ENCODE measurements at regions not wholly inside any gene's neighbourhood (a gene's known extent, or its start where the extent isn't known, plus 50 kb on each side); places are given as distances from the start of the nearest gene placed in this dataset.
"Not testable (repeated sequence)": the region's sequence is repeated elsewhere in the genome, so short reads cannot be mapped to it uniquely, and the experiment has no call there.

DNA sequence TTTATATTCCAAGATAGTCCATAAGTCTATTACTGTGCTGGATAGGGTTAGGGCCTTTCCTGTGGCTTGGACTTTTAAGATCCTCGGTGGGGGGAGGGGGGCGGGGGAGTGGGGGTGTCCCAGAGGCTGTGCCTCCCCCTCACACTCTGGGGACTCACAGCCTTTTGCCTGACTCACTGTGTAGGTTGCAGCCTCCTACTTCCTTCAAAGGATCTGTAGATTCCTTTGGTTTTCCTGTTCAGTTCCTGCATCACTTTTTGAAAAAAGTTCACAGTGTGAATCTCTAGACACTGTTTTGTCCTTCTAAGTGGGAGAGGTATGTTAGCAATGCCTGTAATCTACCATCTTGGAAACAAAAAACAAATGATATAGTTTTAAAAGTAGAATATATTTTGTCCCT, 999.9 kb downstream of the GLUD2 start:
- DNase-seq (ENCODE audit: low read depth): no peak

DNA sequence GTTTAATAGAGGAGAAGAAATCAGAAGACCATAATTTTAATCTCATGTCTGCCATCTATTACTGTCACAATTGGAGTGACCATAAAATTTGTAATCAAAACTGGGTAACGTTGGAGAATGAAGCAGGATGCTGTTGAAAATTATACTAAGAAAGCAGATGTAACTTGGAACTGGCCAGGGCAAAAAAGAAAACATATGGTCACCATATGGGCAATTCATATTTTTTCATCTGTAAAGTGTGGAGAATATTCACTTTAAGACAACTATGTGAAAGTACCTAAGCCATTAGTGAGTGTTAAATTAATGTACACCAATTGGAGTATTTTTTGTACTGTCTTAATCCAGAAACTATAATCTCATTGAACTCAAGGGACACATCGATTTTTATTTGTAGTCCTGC, 1008.0 kb downstream of the GLUD2 start:
- no peak for DNase-seq (ENCODE audit: low read depth)

DNA sequence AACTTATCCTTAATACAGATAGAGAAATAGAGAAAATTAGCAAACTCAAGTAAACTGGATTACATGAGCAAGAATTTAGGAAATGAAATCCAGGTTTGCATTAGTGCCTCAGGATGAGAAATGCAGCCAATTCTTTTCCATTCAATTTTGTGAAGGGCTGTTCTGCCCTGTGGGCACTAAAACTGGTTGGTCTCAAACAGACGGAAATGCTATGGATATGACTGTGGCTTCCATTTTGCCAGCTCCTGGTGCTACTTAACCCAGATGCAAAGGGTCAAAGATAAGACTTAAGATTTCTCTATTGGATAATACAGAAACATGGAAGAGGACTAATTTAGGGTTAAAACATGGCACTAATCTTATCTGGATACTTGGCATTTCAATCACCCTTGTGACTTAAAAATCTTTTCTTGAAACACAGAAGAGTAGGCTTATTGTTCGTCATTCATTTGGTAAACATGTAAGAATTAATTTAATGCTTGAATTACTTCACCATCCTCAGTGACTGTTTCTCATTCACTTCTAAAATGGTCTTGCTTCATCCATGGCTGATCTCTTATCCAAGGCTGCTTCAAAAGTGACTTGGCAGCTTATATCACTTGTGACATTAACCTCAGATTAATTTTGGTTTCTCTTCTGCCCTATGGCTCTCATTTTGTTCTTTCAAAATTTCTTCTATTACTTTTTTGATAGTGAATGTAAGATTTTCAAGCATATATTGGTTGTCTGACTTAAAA, 1008.7 kb downstream of the GLUD2 start:
- DNase-seq (ENCODE audit: low read depth): no peak

DNA sequence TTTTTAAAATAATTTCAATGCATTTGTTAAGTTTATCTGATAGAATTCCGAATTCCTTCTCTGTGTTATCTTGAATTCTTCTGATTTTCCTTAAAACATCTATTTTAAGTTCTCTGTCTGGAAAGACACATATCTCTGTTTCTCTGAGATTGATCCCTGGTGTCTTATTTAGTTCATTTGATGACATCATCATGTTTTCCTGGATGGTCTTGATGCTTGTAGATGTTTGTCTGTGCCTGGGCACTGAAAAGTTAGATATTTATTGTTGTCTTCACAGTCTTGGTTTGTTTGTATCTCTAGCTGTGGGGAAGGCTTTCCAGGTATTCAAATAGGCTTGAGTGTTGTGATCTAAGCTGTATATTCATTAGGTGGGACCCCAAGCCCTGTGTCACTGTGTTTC, 1028.8 kb downstream of the GLUD2 start:
- no peak for DNase-seq (ENCODE audit: low read depth)

DNA sequence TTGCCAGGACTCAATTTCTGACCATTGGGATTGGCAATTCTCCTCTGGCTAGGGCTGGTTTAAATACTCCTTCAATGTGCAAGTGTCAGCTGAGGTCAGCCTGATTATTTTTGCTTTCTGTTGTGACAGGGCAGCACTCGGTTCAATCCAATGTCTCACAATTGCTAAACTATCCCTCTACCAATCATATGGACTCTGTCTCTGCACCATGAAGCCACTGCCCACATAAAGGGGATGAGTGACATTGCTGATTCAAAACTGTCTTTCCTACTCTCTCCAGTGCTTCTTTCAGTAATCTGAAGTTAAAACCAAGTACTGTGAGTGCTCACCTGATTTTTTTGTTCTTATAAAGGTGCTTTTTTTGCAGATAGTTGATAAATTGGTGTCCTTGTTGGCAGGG, 1030.7 kb downstream of the GLUD2 start:
- DNase-seq (ENCODE audit: low read depth): no peak

DNA sequence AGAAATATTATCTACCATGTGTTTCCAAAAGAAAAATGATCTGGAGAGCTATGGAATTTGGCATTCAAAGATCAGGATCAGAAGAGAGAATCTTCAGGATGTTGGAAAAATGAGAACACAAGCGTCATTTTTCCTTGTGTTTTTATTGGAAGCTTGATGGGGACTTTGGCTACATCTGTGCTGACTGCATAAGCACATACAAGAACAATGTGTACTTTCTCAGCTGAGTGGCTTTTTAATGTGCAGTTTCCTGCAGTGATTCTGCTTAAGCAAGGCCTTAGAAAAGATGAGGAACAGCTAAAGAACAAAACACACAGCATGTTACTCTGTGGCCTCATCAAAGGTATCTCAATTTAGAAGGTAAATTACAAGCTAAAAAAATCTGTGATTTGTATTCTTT, 1039.9 kb downstream of the GLUD2 start:
- DNase-seq (ENCODE audit: low read depth): no peak

DNA sequence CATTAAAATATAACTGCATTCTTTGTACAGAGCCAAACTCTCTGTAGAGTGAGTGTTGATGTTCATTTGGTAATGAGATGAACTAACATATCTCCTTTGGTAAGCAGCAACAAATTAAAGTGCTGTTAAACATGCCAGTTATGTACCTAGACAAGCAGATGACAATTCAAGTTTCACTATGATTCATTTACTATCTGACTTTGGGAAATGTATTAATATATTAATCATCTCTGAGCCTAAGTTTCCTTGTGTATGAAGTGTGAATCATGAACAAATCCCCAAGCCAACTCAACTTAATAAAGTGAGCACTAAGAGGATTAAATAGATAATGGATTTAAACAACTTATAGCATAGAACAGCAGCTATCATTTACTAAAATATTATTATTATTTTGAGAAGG, 1044.2 kb downstream of the GLUD2 start:
- DNase-seq (ENCODE audit: low read depth): no peak

DNA sequence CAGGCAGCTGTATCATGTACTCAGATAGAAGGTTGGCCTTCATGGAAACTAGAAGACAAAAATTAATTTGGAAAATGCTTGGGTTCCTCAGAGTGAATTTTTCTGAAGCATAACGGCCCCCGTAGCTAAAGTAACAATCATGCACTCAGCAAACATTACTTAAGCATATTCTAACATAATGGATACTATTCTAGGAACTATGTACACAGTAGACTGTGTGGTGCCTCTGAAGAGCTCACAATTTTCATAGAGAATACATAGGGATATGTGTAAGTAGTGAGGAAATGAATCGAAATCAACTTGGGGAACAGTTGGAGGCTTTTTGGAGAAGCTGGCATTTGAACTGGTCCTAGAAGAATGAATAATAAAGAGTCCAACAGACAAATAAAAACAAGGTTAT, 1045.0 kb downstream of the GLUD2 start:
- no peak for DNase-seq (ENCODE audit: low read depth)

DNA sequence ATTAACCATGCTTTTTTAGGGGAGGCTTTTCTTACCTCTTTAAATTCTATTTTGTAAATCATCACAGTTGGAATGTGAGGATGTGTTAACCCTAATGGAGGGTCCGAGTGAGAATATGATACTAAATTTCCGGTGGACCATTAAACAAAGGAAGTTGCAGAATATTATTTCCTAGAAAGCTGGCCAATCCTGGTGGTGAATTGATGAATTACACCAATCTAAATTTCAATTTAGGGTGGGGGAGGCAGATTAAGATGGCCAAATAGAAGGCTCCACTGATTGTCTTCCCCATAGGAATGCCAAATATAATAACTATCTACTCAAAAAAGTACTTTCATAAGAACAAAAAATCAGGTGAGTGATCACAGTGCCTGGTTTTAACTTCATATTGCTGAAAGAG, 1045.6 kb downstream of the GLUD2 start:
- DNase-seq (ENCODE audit: low read depth): no peak

DNA sequence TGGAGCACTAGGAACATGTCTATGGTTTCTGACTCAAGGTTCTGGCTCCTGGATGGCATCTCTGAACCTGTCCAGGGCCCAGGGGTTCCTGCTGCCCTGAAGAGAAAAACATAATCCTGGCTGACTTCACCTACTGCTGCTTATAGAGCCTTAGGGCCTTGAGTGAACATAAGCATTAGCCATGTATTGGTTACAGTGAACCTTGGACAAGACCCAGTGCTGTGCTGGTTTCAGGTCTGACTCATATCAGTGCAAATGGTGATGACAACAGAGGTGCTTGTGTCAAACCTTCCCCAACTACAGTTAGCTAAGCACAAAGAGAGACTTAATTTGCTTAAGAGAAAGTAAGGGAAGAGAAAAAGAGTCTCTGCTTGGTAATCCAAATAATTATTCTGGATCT, 1047.2 kb downstream of the GLUD2 start:
- no peak for DNase-seq (ENCODE audit: low read depth)

DNA sequence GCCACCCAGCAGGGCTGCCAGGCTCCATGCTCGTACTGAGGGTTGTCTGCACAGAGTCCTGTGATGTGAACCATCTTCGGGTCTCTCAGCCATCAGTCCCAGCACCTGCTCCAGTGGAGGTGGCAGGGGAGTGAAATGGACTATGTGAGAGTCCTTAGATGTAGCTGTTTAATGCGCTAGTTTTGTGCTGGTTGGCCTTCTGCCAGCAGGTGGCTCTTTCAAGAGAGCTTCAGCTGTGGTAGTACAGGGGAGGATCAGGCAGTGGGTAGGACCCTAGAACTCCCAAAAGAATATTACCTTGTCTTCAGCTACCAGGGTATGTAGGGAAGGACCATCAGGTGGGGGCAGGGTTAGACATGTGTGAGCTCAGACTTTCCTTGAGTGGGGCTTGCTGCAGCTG, 1066.0 kb downstream of the GLUD2 start:
- DNase-seq (ENCODE audit: low read depth): no peak

DNA sequence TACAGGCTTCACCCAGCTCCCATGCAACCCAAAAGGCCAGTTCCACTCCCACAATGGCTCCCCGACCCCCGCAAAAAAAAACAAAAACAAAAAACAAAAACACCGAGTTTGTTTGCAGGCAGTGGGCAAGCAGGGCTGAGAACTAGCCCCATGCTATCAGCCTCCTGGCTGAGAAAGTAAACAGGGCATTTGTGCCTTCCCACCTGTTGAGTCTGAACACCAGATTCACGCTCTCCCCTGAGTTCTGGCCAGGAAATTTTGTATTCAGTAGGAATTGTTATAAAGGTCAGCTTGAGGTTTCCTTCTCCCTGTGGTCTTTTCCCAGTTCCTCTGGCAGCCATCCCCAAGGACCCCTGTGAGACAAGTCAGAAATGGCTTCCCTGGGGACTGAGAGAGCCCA, 1066.5 kb downstream of the GLUD2 start:
- DNase-seq (ENCODE audit: low read depth): no peak

DNA sequence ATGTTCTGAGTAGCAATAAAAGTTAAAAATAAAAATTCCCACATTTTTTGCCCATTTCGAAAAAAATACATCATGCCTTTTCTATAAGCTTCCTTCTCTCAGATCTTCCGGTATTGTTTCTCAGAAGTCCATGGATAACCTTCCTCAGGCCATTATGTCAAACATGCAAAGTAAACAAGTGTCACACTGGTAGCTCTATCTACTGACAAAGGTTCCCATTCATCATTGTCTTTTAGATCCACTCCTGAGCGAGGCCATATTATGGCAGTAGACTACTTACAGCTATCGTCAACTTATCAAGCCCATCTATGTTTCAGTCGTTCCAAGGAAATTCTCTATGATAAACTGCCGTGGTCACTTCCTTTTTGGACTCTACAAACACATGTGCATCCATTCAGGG, 1068.2 kb downstream of the GLUD2 start:
- DNase-seq (ENCODE audit: low read depth): no peak

DNA sequence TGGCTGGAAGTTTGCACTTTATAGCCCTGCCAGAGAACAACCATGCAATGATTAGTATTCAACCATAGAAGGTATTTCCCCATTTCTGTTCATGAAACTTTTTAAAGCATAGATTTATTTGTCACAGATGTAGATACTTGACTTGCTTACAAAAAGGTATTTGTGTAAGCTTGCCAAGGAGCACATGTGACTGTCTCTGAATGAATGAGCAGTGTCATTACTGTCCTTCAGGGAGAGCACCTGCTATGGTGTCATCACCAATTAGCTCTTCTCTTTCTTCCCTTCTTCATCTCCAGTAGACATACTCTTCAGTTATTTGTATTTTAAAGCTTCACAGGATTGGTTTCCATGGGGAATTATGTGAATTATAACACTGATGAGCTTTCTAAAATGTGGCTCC, 1064.7 kb upstream of the GRIA3 start:
- no peak for DNase-seq (ENCODE audit: low read depth)

DNA sequence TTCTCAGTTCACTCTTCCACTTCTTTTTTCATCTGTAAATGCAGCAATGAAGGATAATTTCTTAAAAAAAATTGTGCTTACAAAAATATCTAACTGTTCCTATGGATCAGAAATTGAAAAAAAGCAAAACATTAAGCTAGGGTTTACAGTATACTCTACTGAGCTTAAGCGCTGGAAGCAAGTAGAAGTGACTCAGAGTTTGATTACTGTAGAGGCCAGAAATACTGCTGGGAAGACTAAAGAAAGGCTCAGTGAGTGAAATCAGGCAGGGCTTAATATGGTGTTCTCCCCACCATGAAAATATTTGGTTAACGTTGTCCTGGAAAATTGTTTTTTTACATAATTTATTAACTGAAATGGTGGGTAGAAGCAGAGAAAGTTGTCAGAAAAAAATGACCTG, 1061.8 kb upstream of the GRIA3 start:
- no peak for DNase-seq (ENCODE audit: low read depth)

DNA sequence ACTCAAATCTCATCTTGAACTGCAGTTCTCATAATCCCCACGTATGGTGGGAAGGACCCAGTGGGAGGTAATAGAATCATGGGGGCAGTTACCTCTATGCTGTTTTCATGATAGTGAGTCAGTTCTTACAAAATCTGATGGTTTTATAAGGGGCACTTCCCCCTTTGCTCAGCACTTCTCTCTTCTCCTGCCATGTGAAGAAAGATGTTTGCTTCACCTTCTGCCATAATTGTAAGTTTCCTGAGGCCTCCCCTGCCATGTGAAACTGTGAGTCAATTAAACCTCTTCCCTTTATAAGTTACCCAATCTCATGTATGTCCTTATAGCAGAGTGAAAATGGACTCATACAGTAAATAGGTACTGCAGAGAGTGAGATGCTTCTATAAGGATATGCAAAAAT, 1050.6 kb upstream of the GRIA3 start:
- no peak for DNase-seq (ENCODE audit: low read depth)

DNA sequence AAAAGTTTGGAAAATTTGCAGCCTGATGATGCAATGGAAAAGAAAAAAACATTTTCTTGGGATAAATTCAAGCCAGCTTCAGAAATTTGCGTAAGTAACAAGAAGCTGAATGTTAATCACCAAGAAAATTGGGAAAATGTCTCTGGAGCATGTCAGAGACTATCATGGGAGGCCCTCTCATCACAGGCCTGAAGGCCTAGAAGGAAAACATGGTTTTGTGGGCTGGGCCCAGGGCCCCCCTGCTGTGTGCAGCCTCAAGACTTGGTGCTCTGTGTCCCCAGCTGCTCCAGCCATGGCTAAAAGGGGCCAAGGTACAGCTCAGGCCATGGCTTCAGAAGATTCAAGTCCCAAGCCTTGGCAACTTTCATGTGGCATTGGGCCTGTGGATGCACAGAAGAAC, 1049.8 kb upstream of the GRIA3 start:
- DNase-seq (ENCODE audit: low read depth): no peak

DNA sequence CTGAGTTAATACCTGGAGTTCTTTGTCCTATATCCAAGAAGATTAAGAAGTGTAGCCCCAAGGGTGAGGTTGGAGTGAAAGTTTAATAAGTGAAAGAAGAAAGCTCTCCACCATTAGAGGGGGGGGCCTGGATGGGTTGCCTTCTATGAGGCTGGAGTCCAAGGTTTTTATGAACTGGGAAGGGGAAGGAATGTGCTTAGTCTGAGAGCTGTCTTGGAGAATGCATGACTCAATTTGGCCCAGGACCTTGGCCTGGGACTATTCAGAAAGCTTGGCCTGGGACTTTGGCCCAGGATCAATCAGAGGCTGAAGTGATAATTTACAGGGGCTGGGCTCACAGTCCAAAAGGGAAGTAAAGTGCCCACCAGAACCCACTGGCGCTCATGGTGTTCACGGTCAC, 1049.0 kb upstream of the GRIA3 start:
- no peak for DNase-seq (ENCODE audit: low read depth)

DNA sequence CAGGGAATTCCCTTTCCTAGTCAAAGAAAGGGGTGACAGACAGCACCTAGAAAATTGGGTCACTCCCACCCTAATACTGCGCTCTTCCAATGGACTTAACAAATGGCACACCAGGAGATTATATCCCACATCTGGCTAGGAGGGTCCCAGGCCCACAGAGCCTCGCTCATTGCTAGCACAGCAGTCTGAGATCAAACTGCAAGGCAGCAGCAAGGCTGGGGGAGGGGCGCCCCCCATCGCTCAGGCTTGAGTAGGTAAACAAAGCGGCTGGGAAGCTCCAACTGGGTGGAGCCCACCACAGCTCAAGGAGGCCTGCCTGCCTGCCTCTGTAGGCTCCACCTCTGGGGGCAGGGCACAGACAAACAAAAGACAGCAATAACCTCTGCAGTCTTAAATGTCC, 1043.9 kb upstream of the GRIA3 start:
- not testable (repeated sequence) for DNase-seq (ENCODE audit: low read depth)

DNA sequence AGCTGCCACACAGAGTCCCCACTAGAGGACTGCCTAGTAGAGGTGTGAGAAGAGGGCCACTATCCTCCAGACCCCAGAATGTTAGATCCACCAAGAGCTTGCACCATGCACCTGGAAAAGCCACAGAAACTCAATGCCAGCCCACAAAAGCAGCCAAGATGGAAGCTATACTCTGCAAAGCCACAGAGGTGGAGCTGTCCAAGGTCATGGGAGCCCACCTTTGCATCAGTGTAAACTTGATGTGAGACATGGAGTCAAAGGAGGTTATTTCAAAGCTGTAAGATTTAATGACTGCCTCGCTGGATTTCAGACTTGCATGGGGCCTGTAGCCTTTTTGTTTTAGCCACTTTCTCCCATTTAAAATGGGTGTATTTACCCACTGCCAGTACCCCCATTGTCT, 1030.1 kb upstream of the GRIA3 start:
- DNase-seq (ENCODE audit: low read depth): no peak

DNA sequence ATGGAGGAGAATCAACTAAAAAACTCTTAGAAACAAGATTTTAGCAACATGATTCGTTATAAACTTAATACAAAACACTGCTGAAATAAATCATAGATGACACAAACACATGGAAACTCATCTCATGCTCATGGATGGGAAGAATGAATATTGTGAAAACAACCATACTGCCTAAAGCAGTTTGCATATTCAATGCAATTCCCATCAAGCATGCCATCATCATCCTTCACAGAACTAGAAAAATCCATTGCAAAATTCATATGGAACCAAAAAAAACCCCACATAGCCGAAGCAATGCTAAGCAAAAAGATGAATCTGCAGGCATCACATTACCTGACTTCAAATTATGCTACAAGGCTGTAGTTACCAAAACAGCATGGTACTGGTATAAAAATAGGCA, 1015.8 kb upstream of the GRIA3 start:
- DNase-seq (ENCODE audit: low read depth): no peak

DNA sequence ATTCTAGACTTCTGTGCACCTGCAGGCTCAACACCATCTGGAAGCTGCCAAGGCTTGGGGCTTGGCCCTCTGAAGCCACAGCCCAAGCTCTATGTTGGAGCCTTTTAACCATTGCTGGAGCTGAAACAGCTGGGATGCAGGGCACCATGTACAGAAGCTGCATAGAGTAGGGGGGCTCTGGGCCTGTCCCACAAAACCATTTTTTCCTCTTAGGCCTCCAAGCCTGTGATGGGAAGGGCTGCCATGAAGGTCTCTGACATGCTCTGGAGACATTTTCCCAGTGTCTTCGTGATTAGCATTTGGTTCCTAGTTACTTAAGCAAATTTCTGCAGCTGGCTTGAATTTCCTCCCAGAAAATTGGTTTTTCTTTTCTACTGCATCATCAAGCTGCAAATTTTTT, 999.3 kb upstream of the GRIA3 start:
- no peak for DNase-seq (ENCODE audit: low read depth)

DNA sequence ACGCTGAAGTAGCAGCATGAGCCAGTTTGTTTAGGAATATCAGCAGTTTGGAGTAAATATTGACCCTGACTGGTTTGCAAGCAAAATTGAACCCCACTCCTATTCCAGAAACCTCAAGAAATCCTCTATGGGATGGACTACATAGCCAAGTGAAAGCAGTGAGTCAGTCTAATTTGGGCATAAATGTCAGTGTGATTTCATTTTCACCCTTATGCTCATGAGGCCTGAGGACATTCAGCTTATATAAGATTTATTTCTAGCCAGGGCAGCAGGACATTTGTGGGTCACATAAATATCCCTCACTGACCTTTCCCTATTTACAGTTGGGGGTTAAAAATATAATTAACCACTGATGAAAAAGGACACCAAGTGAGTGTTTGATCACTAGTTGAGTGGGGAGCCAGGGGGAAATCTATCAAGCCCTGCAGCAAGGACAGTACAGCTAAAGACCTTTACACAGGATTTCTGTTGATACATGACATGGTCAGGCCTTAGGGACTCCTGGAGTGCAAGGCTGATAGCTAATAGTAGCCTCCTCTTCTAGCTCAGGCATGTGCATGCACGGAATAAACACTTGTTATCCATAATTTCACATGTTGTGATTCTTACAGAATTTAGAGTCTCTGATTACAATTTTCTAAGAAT, 996.9 kb upstream of the GRIA3 start:
- no peak for DNase-seq (ENCODE audit: low read depth)

DNA sequence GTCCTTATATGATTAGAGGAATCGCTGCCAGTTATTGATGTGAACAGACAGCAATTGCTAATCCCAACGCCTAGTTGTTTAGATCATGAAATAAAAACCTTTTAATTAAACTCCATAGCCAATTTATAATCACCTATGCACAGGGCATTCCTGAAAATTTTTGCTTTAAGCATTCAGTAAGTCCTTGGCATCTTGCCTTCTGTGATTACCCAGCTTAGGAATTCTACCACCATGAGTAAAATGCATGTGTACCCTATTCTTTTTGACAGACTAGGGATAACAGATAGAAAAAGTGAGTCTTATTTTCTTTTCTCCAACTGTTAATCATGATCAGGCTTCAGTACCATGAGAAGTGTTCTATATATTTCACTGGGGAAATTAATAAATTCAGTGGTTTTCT, 995.3 kb upstream of the GRIA3 start:
- DNase-seq (ENCODE audit: low read depth): no peak
